HTR-8/SVneo (cell line): ENCODE measurements at regions not wholly inside any gene's neighbourhood (a gene's known extent, or its start where the extent isn't known, plus 50 kb on each side); places are given as distances from the start of the nearest gene placed in this dataset.

Source experiments
- DNase-seq: peaks from one replicate; pipeline ENCODE4 v3.0.0; 2011; ENCODE audit warnings: low spot score, mixed read lengths; ENCODE audit not compliant: insufficient read length
- FAIRE-seq: peaks from 2 replicates; lab custom pipeline; 2011; peaks lifted over from hg19 to GRCh38; lab: Jason Lieb, UNC

DNA sequence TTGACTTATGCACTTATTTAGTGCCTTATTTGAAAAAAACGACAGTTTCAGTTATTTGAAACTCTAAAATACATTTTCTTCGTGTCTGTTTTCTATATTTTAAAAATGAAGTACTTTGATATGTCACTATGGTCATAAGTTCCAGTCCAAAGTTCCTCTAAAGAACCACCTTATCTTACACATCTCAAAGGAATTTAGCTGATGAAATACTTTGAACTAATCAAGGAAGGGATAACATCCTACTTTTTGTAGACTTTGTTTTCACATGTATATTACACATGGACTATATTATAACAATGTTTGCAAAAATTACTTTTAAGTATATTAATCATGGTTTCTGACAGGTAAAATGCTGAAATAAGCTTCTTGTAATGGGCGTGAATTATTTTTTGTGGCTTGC lies 265.8 kb upstream of the ZNF717 start:
- DNase-seq (no peak), FAIRE-seq (no peak)

DNA sequence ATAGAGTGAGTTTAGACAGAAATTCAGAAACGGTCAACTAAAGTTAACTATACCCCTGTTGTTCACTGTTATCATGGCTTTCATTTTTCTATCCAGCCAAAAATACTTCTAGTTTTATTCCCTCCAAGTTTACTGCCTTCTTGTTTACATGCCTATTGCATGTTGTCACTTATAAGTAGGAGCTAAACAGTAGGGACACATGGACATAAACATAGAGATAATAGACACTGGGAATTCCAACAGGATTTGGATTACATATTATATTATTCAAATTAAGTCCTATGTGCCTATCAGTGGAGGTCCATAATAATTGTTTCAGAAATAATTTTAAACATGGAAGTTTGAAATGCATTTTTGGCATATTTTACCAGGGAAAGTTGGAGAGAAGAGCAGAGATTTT lies 269.1 kb upstream of the ZNF717 start:
- FAIRE-seq = no peak
- no peak for DNase-seq

DNA sequence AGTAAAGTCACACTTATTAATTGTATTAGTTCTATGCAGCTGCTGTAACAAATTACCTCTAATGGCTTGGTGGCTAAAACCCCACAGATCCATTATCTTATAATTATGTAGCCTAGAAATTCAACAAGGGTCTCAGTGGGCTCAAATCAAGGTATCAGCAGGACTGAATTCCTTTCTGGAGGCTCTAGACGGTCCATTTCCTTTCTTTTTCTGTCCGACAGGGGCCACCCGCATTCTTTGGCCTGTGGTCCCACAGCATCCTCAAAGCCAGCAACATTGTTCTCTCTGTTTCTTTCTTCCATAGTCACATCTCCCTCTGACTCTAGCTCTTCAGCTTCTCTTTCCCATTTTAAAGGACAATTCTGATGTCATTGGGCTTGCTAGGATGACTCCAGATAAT lies 276.3 kb upstream of the ZNF717 start:
- DNase-seq (no peak), FAIRE-seq (no peak)

DNA sequence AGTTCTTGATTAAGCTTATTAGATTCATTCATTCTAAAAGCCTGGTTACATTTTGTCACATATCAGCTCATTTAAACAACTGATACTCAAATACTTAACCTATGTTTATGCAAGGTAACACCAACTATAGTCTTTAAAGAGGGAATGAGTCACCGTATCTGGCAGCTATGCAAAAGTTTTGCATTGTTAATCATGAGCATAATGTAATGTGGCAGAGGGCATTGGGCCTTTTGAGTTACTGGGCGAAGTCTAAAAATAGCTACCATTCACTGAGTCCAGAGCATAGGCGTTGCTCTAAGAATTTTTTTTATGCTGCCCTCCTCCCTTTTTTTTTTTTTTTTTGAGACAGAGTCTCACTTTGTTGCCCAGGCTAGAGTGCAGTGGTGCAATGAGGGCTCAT lies 277.7 kb upstream of the ZNF717 start:
- FAIRE-seq (no peak), DNase-seq (peak; percentile 20)

DNA sequence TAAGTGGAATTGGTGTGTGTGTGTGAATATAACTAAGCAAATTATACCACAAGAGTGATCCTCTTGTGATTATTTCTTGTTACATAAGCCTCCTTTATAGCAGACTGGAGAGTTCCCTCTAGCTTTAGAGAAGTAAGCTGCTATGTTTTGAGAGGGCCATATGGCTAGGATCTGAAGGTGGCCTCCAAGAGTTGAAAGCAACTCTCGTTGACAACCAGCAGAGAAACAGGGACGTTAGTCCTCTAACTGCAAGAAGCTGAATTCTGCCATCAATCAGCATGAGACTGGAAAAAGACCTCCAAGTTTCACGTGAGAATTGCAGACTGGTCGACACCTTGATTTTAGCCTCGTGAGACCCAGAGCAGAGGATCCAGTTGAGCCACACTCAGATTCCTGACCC lies 278.5 kb upstream of the ZNF717 start:
- FAIRE-seq = no peak
- no peak for DNase-seq

DNA sequence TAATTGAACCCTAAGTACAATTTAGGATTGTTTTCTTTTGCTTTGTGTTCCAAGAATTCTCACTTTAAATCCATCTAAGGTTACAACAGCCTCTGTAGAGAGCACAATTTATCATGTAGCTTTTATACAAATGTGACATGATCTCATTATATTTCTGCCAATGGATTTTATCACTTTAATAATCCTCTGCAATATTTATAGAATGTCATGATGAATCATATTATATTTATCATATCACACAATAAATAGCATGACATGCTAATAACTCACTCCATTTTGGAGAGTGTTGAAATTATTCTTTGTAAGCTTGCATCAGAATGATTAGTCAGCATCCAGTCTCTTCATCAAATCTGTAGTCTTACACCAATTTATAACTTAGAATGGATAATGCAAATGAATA lies 280.6 kb upstream of the ZNF717 start:
- no peak for FAIRE-seq
- no peak for DNase-seq

DNA sequence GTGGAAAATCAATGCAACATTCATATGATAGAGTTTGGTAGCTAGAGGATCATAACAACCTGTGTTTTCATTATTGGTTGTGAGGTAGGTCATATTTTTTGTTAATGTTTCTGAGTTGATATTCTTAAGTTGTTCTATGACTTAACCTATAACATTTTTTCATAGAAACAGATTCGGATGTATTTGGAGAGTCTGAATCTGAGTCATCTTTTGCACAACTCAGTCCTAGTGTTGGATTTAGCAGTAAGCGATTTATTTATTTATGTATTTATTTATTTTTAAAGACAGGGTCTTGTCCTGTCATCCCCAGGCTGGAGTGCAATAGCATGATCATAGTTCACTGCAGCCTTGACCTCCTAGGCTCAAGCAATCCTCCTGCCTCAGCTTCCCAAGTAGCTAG lies 292.8 kb upstream of the ZNF717 start:
- DNase-seq = no peak
- no peak for FAIRE-seq

DNA sequence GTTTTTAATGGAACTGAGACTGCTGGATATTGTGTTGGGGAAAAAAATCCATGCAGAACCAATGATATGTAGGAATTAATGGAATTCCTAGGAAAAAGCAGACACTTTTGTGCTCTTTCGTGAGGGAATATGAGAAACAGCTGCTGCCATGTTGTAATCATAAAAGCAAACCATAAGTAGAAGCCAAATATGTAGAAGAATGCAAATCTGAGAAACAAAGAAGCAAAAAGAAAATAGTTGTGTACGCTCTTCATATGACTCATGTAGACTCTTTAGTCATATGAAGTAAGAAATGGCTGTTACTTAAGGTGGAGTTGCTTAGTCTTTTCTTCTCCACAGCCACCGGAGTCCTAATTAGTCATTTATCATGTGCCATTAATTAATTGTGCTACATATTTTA lies 298.6 kb upstream of the ZNF717 start:
- FAIRE-seq (no peak), DNase-seq (no peak)

DNA sequence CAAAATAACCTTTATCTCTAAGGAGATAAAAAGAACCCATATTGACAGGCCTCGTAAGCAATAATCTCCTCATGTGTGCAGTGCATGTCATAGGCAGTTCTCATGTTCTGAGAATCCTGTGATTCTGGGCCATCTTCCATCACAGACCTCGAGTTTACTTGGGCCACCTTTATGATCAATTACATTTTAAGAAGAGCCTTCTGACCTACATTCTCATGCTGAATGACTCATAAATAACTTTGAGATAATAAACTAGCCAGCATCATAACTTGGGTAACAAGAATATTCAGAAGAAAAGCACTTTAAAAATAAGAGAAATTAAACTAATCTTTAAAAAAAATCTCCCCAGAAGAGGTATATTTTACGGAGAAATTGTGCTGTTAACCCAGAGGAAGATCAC lies 310.7 kb upstream of the ZNF717 start:
- FAIRE-seq = no peak
- no peak for DNase-seq

DNA sequence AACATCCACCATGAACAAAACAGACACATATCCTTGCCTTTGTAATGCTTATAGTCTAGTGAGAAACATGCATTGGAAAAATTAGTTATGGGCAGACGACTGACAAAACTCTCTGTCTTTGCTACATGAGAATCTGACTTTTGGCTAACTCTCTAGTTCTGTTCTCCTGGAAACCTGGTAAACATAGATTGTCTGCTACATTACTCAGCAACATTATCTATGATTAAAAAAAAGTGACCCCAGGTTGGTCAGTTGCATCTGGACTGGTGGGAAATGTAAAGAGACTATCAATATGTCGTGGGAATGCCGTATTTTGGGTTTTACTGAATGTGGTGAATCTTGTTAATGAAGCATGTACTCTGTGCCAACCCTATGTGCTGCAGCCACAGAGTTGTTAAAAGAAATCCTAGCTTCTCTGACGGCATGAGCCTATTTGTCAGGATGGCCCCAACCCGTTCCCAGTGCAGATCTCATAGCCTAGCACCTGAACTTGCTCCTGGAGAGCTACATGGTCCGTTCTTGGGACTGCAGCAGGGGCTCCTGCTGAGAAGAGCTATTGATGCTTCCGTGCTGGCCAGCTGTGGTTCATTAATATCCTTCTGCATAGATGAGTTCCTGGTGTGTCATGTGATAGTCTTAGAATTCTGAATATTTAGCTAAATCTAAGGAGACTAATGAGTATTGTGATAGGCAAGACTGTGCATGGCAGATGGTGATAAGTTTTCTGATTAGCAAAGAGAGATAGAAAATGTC lies 311.7 kb upstream of the ZNF717 start:
- FAIRE-seq = no peak
- DNase-seq = no peak

DNA sequence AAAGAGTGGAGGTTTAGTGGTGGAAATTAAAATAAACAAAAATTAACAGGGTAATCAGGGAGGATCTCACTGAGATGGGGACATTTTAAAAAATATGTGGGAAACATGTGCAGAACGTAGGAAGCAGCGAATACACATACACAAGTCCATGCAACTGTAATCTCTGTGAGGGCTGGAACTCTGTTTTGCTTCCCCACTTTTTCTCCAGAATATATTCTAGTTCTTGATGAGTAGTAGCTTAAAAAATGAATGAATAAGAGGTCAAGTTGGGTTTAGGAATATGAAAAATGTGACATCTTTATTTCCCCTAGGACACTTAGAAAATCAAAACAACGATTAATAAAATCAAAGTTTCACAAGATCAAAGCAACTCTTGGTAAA lies 312.2 kb upstream of the ZNF717 start:
- DNase-seq = no peak
- no peak for FAIRE-seq

DNA sequence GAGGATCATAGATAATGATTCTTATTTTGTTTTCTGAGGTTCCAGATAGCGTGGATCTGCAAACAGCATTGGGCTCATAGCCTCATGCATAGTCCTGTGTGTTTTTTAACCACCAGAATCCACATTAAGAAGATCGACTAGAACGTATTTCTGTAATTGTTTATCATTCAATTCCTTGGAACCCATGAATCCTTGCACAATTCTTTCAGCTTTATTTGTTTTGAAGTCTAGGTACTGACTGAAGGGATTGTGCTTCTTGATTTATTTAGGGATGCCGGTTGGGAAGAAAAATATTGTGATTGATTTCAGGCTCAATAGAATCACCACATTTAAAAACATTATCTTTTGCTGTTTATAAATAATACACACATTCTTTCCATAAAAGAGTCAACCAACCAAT lies 314.6 kb upstream of the ZNF717 start:
- no peak for FAIRE-seq
- DNase-seq = no peak

DNA sequence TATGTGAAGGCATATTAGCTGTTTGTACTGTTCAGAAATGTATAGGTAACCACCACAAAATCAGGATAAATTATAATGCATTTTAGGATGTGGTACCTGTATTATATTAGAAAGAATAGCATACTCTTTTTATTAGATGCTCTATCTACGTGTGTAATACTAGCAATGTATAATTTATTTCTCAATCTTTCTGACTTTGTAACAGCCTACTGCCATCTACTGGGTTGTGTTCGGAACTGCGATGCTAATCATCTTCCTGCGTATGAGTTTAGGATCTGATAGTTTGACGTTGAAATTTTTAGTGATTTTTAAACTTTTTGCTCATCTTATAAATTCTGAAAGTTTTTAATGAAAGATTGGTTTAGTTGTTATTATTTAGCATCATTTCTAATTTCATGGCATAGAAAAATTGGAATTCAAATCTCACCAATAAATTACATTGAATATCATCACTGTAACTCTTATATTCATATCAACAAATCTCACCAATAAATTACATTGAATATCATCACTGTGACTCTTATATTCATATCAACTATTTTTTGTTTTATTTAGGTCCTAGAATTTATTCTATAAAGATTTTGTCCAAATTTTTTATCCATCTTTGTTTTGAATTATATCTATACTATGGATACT lies 322.7 kb upstream of the ZNF717 start:
- DNase-seq = peak; percentile 22
- FAIRE-seq = no peak

DNA sequence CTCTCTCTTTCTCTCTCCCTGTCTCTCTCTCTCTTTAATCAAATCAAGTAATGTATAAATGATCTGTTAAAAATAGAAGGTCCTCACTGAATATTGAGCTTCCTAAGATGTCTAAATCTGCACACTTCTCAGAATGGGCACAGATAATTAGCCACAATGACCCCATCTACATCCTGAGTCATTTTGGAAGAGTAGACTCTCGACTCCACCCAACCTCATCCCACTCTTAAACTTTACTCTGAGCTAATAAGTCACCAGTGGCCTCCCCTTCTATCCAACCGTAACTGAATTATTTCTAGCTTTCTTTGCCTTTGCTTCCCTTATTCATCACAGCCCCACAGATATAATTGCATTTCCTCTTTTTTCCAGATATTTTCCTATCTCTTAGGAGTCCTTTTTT lies 326.5 kb upstream of the ZNF717 start:
- DNase-seq = no peak
- FAIRE-seq = no peak

DNA sequence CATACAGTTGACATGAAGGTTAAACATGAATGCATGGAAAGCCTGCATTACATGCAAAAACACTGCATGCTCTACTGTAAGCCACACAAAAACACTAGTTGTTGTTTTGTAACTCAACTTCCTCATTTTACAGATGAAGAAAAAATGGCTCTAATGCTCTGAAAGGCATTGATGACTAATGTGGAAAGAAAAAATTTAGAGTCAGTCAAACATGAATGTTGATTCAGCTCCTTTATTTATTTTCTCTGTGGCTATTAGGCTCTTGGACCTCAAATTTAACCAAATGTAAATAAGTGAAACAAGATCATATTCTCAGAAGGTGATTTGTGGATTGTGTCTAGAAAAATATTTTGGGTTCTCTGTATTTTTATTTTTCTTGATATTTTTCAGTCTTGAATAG lies 336.7 kb upstream of the ZNF717 start:
- DNase-seq (no peak), FAIRE-seq (no peak)

DNA sequence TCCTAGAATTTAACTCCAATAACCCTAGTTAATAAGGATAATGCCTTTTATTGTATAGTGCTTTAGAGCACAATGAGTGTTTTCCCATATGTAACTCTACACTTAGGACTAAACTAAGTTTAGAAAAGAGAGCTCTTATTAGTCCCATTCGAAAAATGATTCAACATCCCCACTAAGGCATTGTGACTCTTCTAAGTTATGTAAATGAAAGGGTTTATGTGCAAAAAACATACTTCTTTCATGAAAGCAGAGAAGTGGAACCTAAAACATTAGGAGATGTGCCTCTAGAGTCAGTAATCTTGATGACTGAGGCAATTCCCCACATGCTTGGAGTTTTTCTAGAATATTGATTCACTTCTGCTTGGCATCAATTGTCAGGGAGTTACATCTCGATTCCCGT lies 344.1 kb upstream of the ZNF717 start:
- FAIRE-seq (no peak), DNase-seq (no peak)

DNA sequence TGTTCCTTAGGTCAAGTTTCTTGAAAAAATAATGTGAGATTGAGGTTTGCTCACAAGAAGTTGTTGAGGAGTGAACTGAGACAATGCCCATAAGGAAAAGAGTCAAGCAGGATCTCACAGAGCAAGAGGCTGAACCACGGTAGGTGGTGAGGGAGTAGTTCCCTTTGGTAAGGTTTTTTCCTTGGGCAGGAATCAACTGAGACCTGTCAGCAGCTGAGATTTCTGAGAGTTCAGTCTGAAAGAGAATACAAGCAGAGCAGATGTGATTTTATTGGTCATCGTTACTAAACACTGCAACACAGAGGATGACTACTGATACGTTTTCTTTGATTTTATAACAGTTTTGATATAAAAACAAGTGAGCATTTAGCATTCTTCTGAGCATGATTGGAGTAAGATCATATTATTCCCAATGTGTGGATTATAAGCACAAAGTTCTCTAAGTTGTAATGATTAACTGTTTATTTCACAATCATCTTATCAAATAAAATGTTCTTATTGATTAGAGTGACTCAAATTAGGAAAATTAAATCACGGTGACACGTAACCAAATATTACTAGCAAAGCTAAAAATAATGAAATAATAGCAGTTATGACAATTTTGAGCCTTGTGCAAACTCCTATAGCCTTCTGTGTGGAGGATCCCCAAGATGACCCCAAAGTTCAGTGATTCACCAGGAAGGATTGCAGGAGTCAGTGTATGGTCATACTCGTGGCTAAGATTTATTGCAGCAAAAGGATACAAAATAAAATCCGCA lies 346.2 kb upstream of the ZNF717 start:
- DNase-seq (peak; percentile 48), FAIRE-seq (no peak)

DNA sequence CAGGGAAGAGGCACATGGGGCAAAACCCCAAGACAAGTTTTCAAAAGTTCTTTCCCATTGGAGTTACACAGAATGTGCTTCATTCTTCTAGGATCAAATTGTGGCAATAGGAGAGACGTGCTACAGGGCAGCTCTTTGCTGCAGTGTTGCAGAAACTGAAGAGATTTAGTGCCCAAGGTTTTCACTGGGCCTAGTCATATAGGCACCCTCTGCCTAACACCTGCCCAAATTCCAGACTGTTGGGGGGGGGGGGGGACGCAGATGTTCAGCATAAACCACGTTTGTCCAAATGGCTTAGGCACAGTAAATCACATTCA lies 346.8 kb upstream of the ZNF717 start:
- FAIRE-seq (no peak), DNase-seq (no peak)

DNA sequence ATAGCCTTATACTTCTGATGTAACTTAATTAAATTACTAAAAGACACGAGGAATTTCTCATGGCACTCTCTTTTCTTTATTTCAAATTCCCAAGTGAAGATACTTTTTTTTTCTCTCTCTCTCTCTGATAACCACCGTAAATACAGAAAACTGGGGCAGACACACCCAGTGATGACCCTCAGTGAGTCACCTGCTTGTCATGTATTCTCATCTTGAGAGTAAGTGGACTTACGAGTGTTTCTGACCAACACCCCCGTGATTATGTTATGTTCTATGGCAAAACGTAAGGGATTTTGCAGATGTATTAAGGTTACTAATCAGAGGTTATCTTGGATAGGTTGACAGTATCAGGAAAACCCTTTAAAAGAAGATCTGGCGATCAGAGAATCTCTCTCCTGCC lies 348.8 kb upstream of the ZNF717 start:
- DNase-seq = peak; percentile 45

DNA sequence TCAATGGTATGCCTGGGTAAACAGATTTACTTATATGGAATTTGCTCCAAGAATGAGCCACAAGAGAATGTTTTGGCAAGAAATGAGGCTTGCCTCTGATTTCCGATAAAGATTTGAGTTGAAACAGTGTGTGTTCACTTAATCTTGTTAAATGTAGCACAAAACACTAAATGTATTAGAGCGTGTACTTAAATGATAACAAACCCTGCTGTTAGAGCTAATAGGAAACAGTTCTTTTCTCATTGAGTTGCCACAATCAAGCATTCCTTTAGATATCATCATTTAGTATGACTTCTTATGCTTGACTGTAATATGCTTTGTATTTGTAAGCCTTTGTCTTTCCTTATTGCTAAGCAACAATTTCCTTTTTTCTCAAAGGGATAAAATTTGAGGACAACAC lies 353.6 kb upstream of the ZNF717 start:
- DNase-seq = no peak
- FAIRE-seq = no peak

More for the DNA sequence above, 348.8 kb upstream of the ZNF717 start:
- no peak for FAIRE-seq

DNA sequence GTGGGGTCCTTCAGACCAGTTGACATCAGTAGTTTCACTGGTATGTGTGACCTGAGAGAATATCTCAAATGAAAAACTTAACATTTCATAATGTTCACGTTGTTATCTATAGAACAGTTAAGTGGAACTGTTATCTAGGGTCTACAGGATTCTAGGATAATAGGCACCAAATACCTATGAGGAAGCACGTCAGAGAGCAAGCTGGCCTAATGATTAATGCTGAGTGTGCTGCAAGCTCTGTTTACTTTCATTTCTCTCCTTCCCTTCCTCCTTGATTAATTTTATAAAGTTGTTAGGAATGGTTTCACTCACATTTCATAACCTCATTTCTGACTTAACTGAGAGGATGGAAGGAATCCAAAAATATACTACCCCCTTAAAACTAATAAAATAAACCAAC lies 362.5 kb upstream of the ZNF717 start:
- DNase-seq (no peak), FAIRE-seq (no peak)

DNA sequence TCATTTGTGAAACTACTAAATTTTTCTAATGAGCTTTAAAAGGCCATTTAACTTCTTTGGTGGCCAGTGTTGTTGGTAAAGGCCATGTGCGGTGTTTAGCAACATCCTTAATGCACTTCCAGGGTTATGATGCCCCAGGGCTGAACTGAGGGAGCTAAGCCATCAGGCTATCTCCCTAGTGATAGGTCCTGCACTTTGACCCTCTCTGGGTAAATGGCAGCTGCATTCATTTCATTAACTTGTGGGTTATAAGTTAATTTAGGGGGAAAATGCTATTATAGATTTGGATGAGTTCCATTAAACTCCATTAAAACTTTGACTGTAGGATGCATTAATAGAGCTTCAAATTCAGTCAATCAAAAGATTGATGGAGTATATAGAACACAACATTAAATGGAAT lies 366.7 kb upstream of the ZNF717 start:
- DNase-seq (no peak), FAIRE-seq (no peak)
